ENCODE measurements at regions not wholly inside any gene's neighbourhood (a gene's known extent, or its start where the extent isn't known, plus 50 kb on each side); places are given as distances from the start of the nearest gene placed in this dataset.

DNA sequence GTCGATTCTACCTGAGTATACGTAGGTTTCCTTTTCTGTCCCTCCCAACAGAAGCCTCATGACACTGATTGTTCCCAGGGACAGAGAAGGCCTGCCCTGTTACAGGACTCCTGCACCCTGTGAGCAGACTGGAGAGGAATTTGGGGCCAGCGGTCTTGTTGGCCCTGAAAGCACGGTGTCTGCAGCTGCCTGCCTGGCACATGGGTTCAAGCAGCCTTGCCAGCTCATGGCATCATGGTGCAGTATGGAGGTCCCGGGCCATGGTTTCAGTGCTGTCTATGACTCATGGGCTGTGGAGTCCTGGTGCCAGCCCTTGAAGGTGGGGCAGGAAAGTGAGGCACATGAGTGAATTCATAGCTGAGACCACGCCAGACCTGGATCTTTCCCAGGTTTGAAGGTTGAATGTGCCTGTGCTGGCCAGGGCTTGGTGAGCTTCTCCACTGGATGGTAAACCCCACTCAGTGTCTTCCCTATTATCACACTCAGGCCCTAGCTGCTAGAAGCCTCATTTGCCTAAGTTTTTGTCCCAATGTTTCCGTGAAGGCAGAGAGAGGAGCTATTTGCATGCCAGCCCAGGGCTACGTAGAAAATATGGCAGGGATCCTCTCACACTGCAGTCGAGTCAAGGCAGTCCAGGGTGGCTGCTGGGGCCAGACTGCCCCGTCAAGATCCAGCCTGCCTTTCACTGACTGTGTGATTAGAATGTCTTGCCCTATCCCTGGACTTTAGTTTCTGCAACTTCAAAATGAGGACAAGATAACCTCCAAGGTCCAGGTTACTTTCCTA, 277.2 kb upstream of the CCL2 start:
- DNase-seq (ENCODE audit: low spot score), result no peak

DNA sequence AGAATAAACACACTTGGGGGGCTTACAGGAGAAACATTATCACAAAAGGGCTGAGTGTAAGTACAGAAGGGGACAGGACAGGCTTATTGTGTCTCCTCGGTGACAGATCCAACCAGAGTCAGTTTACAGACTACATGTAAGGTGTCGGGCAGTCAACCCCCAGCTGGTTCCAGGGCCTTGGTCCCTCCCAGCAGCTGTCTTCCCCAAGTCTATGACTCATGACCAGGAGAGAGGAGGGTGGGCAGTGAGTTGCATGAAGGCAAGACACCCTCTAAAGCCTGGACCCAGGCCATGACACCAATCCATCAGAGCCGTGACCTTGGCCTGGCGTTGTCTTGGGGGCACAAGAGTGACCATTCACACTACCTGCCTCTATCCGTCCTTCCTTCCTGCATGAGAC, 276.2 kb upstream of the CCL2 start:
- DNase-seq (ENCODE audit: low spot score), result no peak

DNA sequence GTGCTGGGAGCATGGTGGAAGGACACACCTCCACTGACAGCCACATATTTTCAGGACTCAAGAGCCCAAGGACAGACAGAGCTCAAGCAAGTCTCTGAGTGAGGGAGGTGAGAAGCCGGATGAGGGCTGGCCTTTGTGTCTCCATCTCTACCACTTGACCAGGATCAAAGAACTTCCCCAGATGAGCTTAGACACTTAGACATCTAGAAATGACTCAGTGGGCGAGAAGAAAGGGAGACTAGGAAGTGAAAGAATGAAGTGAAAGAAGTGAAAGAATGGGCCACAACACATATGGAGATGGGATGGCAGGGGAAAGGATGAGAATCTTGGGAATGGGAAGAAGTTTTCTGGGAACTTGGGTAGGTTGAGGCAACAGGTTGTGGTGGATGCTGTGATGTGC, 274.9 kb upstream of the CCL2 start:
- no peak for DNase-seq (ENCODE audit: low spot score)

DNA sequence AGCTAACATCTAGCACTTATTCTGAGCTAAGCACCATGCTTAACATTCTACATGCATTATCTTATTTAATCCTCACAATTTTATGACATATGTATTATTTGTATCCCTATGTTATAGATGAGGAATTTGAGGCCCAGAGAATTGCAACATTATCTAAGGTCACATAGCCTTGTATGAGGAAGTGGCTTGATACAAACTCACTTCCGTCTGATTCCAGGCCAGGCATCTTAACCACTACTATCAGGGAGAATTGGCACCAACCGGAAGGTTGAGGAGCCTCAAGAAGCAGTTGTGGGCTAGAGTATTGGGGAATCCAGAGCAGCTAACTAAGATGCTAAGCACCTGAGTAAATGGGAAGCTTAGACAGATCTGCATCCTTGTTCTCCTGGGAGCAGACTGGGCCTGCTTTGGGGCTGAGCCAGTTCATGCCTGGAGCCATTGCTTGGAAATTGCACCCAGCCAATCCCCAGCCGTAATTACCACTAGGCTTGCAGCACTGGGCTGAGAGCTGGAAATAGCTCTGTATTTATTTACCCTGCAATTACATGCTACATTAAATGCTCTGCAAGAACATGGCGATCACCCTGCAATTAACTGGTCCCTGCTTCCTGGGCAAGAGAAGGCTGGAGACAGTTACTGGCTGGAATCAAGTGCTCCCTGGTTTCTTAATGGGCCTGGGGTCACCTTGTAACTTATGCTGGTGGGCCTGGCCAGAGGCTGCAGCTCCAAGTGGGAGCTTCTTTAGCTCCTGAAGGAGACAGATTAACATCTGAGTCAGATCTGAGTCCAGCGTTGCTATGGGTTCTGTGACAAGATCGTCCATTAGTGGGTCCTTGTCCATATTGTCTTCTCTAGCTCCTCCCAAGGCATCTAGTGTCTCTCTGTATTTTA, 273.1 kb upstream of the CCL2 start:
- no peak for DNase-seq (ENCODE audit: low spot score)

DNA sequence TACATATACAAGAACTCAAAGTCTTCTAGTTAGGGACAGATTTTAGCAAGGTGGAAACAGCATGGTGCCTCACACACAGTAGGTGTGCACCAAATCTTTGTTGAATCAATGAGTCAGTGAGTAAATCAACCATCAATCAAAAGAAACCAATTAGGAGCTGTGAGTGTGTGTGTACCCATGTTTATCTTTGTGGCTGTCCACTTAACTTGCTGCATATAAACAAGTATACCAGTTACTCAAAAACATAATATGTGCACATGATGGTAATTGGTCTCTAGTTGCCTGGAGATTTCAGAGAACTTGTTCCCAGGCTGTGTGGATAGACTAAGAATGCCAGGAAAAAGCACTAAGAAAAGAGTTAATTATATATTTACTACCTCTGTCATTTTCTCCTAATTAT, 272.2 kb upstream of the CCL2 start:
- no peak for DNase-seq (ENCODE audit: low spot score)

DNA sequence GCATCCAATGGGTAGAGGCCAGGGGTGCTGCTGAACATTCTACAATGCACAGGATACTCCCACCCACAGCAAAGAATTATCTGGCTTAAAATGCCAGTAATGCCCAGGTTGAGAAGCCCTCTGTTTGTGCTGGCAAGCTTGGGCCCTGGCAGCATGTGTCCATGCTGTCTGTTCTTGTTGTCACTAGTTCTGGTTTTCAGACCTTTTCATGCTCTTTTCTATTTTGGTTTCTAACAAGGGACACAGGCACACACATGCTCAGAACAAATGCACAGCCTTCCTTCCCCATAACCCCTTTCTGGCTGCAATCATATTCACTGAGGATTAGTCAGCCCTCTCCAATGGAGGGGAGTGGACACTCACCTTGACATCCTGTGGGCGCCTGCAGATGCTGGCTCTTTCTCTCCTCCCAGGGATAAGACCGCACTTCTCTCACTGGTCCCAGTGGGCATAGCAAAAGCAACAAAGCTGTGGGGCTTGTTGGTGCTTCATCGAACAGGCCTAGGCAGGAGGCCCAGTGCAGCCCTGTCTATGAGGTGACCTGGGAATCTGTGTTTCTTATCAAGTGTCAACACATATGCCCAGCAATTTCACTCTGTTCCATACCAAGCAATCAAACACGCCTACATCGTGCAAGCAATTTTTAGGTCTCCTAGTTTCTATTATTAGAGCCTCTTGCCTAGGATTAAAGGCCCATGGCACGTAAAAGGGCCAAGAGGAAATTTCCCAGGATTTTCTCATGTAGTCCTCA, 271.1 kb upstream of the CCL2 start:
- no peak for DNase-seq (ENCODE audit: low spot score)

DNA sequence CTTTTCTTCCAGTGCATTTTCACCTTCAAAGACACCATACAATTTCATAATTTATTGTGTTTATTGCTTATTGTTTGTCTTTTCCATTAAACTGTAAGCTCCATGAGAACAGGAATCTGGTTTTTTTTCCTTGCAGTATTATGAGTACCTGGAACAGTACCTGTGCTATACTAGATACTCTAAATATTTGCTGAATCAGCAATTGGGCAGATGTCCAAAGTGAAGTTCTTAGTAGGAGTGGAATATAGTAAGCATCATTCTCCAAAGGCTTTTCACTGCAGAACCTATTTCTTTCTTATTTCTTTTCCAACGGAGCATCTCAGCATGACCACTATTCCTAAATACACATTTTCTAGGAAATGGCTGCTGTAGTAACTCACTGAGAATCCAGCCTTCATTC, 269.0 kb upstream of the CCL2 start:
- DNase-seq (ENCODE audit: low spot score), result no peak

DNA sequence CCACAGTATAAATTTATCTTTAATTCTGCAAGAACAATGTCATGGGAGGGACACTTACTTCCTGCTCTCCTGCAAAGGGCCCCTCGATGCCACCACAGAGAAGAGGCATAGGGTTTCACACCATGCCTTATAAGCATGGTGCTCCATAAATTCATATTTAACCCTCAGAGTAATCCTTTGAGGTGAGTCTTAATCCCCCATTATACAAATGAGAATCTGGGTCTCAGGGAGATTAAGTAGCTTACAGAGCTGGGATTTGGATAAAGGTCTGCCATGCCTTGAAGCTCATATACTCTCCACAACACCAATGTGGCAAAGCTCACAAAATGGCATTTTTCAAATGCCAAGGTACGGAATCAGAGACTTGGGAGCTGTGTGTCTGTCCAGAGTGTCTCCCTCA, 268.5 kb upstream of the CCL2 start:
- no peak for DNase-seq (ENCODE audit: low spot score)

DNA sequence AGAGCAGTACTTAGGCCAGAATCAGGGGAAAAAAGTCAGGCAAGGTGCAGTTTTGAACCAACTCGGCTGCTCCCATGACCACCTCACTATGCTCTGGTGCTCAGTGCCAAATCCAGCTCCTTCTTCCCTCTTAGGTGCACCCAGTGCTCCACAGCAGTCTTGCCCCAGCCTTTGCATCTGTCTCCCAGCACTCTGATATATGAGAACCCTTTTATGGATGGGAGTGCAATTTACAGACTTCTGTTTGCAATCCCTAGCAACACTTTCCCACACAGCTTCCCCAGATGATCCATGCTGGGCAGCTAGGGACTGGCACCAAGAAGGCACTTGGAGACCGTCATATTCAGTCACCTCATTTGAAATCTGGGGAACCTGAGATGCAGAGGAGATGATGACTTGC, 267.9 kb upstream of the CCL2 start:
- DNase-seq (ENCODE audit: low spot score), result no peak

DNA sequence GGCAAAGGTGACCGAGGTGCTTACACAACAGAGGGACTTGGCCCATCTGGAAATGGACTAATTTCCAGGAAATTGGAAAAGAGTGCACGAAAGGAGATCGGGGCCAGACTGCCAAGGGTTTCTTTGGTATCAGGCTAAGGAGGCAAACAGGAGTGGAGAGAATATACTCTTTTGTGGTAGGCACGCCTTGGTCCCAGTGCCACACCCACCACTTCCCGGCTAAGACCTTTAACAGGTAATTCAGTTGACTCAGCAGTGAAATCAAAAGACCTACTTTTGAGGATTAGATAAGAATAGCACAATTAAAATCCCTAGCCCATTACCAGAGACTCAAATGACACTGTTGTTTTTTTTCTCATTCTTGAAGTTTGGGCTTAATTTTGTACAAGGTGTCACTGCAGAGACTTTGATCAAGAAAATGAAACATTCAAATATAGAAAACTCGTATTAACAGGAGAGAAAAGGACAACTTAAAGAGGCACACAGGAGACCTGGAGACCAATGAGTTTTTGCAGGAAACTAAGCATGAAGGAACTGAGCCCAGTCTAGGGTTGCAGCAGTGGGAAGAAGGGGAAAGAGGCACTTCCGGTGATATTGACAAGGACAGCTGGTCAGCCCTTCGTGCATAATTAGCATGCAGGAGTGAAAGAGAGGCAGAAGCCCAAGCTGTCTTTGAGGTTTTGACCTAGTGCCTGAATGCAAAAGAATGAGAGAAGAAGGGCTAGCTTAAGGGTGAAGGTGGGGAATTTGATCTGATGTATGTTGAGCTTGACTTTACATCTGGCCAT, 265.5 kb upstream of the CCL2 start:
- DNase-seq (ENCODE audit: low spot score), result no peak

DNA sequence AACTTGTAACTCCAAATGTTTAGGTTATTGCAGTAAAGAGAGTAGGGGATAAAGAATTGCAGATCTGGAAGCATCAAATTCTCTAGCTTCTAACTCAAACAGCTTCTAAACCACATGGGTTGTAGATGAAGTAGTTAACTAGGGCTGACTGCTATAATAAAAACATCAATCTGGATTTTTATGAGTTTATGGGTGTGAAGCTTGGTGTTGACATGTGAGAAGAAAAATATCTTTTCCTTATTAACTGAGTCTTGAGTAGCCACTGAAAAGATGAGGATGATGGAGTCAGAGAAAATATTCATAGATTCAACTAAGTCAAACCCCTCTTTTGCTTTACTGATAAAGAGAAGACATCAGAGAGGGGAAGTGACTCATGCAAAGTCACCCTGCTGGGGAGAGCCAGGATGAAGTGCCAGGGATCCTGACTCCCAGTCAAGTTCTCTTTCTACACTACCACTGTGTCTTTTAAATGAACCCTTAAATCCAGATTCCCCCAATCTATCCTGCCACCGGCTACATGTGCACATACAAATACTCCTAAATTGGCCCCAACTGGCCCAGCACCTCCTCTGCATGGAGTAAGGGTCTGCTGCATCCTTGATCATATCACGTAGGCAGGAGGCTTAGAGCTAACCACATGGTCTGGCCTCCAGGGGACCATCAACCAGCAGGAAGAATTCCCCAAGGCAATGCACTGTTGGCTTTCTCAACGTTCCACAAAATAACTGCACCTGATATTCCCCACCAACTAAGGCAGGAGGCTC, 264.0 kb upstream of the CCL2 start:
- DNase-seq (ENCODE audit: low spot score), result no peak

DNA sequence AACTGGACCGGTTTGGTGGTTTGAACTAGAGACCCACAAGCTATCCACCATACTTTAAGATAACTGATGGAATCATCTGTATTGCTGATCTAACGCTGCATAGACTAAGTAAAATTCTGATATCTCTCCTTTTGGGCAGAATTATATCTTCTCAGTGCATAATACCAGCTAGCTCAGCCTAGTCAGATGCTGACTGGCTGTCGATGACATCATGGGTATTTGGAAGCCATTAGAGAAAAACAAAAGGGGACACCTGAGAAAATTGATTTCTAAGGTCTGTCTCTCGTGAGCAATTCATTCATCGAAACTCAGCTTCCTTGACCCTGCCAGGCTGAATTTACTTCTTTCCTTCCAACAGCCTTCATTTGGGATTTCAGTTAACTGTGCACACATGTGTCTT, 263.0 kb upstream of the CCL2 start:
- no peak for DNase-seq (ENCODE audit: low spot score)

DNA sequence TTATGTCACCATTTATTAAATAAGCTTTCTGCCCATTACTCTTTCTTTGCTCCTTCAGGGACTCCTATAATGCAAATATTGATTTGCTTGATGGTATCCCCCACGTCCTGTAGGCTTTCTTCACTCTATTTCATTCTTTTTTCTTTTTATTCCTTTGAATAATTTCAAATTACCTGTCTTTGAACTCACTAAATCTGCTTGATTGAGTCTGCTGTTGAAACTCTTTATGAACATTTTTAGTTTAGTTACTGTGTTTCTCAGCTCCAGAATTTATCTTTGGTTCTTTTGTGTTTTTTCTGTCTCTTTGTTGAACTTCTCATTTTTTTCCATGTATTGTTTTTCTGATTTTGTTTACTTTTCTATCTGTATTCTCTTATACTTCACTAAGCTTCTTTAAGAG, 254.4 kb upstream of the CCL2 start:
- DNase-seq (ENCODE audit: low spot score), result no peak

DNA sequence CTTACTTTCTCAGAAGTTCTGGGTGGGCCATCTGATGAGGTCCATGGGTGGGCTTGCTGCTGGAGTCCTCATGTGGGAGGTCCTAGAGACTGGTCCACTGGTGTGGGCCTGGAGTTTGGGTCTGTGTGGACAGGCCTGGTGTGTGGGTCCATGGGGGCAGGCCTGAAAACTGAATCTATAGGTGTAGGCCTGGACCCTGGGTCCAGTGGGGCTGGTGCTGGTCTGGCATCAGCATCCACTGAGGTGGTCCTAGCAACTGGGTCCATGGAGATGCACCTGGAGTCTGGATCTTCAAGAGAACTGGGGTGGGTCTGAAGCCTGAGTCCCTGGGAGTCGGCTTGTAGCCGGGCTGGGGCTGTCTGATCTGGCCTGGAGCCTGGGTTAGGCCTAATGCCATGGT, 253.8 kb upstream of the CCL2 start:
- no peak for DNase-seq (ENCODE audit: low spot score)

DNA sequence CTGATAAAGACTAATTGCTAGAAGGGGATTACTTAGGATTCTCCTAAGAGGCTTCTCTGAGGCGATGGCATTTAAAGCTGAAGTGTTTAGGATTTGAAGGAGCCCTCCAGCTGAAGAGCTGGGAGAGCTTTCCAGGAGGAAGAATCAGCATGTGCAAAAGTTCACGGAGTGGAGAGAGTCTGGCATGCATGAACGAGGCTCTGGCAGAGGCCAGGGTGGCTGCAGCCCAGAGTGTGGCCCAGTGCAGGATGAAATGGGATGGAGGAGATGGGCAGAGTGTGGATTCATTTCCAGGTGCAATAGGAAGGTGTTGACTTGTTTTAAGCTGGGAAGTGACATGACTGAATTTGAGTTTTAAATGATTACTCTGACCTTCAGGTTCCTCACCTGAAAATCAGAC, 249.0 kb upstream of the CCL2 start:
- no peak for DNase-seq (ENCODE audit: low spot score)

DNA sequence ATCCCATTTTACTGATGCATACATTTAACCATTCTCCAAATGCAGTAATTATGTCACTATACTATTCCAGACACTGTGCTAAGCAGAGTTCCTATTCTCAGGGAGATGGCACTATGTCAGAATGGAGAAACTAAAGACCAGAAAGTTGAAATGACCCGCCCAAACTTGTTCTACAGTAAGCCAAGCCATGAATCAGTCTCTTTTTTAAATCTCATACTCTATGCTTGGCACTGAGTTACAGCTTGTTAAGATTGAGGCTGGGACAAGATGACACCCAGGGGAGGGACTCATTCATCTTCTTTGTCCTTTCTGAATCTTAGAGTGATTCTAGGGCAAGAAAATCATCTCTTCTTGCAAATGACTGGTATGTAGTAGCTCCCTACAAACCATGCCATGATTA, 247.0 kb upstream of the CCL2 start:
- no peak for DNase-seq (ENCODE audit: low spot score)

DNA sequence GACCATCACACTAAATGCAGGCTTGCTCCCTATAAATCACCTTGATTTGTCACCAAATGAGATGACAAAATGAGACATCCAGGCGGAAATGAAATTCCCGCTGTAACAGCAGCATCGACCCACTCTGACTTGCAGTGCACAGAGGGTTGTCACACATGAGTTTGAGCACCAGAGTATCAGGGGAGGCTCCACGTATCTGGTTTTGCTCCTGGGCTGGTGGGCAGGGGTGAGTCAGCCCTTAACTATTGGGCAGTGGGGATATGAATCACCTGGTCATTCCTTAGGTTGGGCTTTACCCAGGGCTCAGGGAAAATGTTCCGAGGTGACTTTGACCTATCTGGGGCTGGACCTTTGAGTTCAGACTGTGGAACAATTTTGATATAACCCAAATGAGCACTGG, 245.2 kb upstream of the CCL2 start:
- DNase-seq (ENCODE audit: low spot score), result no peak

DNA sequence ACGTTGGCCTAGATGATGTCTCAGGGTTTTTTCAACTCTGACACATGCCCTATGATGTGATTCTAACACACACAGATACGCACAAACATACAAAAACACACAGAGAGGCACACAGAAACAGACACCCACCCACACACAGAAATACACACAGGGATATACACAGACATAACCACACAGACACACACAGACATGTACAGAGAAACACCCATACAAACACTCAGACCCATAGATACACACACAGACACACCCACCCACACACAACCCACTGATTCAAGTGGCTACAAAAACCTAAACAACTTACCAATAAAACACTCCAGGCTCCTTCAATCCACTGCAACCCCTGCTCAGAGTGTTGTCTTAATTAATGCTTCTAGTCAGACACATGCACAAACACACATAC, 244.6 kb upstream of the CCL2 start:
- no peak for DNase-seq (ENCODE audit: low spot score)

DNA sequence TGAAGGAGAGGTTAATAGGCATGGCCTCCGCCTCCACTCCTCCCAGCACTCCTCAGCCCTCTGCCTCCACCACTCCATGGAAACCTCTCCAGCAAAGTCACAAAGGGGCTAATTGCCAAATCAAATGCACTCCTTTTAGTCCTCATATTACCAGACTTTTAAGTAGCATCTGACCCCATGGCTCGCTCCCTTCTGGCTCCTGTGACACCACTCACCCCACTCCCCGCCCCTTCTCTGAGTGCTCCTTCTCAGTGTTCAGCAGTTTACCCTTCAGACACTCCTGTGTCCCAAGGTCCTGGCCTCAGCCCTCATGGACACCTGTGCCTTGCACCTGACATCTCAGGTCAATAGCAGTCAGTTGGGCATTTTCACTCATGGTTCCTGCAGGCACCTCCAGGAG, 243.5 kb upstream of the CCL2 start:
- no peak for DNase-seq (ENCODE audit: low spot score)

DNA sequence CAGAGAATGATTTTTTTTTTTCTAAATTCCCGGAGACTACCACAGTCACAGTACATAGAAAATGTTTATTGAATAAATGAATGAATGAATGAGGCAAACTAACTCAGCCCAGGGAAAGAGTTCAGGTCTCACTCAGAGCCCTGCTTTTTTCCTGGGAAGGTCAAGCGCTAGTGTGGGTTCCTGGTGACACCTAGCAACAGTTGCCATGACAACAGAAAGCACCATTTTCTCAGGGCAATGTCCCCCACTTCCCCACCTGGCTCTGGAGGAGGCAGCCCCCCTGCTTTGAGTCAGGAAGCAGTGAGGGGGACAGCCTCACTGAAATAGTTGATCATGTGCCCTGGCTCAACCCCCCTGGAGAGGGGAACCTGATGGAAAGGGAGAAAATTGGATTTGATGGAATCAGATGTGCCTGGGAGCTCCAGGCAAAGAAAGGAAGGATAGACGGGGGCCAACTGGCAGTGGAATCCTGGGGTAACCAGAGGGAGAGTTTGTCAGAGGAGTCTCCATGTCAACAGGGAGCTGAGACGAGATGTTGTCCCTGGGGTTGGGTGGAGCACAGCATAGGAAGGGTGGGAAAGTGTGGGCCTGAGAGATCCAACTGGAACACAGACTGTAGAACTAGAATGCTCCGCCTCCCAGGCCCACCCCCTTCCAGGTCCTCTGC, 242.2 kb upstream of the CCL2 start:
- DNase-seq (ENCODE audit: low spot score), result no peak

DNA sequence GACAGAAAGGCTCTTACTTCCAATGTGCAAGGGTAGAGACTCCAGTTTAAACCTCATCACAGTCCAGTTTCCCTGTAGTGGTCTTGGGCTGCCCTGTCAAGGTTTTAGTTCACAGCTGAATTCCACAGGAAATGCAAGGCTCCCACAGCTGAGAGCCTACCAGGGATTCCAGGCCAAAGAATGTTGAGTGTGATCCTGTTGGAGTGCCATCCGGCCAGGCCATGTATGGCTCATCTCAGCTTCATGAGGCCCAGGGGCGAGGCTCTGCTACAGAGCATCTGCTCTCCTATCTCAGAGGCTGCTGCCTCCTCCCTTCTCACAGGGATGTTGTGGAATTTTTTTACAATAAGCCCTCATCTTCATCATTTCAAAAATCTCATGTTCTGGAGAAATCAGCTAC, 239.8 kb upstream of the CCL2 start:
- DNase-seq (ENCODE audit: low spot score), result no peak

Measured in LoVo (cell line).